ENCODE measurements at regions not wholly inside any gene's neighbourhood (a gene's known extent, or its start where the extent isn't known, plus 50 kb on each side); places are given as distances from the start of the nearest gene placed in this dataset.

- no peak overlapping the region for H3K9ac ChIP-seq (ENCODE audit: low read depth, low read length)
- no peaks in the 10 kb centered on the region for H3K36me3 ChIP-seq (ENCODE audit: control insufficient read depth, insufficient read depth, low read length)
- H3K27me3 ChIP-seq (ENCODE audit: control insufficient read depth, insufficient read depth, low read length) = no peaks in the 10 kb centered on the region
- H3K9me3 ChIP-seq (ENCODE audit: control insufficient read depth, insufficient read depth, low read length) = no peaks in the 10 kb centered on the region
- H3K4me1 ChIP-seq (ENCODE audit: control insufficient read depth, insufficient read depth, low read length) = no peaks in the 10 kb centered on the region
- no peak overlapping the region for H3K4me3 ChIP-seq (ENCODE audit: low read depth, low read length)
Observed at GRCh38 chr5:8227112-8227511, 358.2 kb downstream of the MTRR start.

GRCh38 chr5:8229551-8229950 is 360.6 kb downstream of the MTRR start:
- Histone ChIP-seq H3K9me3 (ENCODE audit: control insufficient read depth, insufficient read depth, low read length) (no peaks in the 10 kb centered on the region), H3K36me3 (ENCODE audit: control insufficient read depth, insufficient read depth, low read length) (no peaks in the 10 kb centered on the region), H3K4me3 (ENCODE audit: low read depth, low read length) (no peak overlapping the region), H3K9ac (ENCODE audit: low read depth, low read length) (no peak overlapping the region), H3K27me3 (ENCODE audit: control insufficient read depth, insufficient read depth, low read length) (no peaks in the 10 kb centered on the region), H3K4me1 (ENCODE audit: control insufficient read depth, insufficient read depth, low read length) (no peaks in the 10 kb centered on the region)

GRCh38 chr5:8230868-8231267 is 361.9 kb downstream of the MTRR start:
- Histone ChIP-seq H3K27me3 (ENCODE audit: control insufficient read depth, insufficient read depth, low read length) (no peaks in the 10 kb centered on the region), H3K4me3 (ENCODE audit: low read depth, low read length) (no peak overlapping the region), H3K4me1 (ENCODE audit: control insufficient read depth, insufficient read depth, low read length) (no peaks in the 10 kb centered on the region), H3K9me3 (ENCODE audit: control insufficient read depth, insufficient read depth, low read length) (no peaks in the 10 kb centered on the region), H3K36me3 (ENCODE audit: control insufficient read depth, insufficient read depth, low read length) (no peaks in the 10 kb centered on the region), H3K9ac (ENCODE audit: low read depth, low read length) (no peak overlapping the region)

- no peaks in the 10 kb centered on the region for H3K4me1 ChIP-seq (ENCODE audit: control insufficient read depth, insufficient read depth, low read length)
- no peaks in the 10 kb centered on the region for H3K9me3 ChIP-seq (ENCODE audit: control insufficient read depth, insufficient read depth, low read length)
- no peaks in the 10 kb centered on the region for H3K36me3 ChIP-seq (ENCODE audit: control insufficient read depth, insufficient read depth, low read length)
- no peak overlapping the region for H3K4me3 ChIP-seq (ENCODE audit: low read depth, low read length)
- no peaks in the 10 kb centered on the region for H3K27me3 ChIP-seq (ENCODE audit: control insufficient read depth, insufficient read depth, low read length)
- no peak overlapping the region for H3K9ac ChIP-seq (ENCODE audit: low read depth, low read length)
Observed at GRCh38 chr5:8233479-8233878, 364.5 kb downstream of the MTRR start.

DNA sequence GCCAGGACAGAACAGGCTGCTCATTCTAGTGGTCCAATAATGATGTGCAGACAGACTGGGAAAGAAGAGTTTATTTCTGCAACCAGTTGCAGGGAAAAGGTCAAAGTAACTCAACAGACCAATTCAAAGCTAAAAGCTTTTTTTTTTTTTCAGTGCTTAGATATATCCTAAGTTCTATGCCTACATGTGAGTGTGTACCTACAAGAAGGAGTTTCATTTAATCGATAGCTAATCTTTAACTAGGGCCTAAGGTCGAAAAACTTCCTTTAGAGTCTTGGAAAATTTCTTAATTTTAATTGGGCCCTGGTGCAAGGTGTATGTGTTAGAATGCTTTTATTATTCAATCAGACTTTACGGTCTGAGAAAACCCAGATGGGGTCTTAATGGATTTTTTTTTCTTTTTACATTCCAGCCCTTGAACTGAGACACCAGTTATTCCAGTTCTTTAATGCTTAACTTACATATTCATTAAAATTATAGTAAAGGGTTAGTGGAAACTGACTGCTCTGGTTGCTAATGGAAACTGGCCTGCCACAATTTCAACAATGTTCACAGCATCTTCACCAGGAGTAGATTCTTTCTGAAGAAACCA is 365.3 kb downstream of the MTRR start:
- no peaks in the 10 kb centered on the region for H3K4me1 ChIP-seq (ENCODE audit: control insufficient read depth, insufficient read depth, low read length)
- H3K4me3 ChIP-seq (ENCODE audit: low read depth, low read length) = no peak overlapping the region
- H3K9me3 ChIP-seq (ENCODE audit: control insufficient read depth, insufficient read depth, low read length) = no peaks in the 10 kb centered on the region
- H3K27me3 ChIP-seq (ENCODE audit: control insufficient read depth, insufficient read depth, low read length) = no peaks in the 10 kb centered on the region
- no peak overlapping the region for H3K9ac ChIP-seq (ENCODE audit: low read depth, low read length)
- no peaks in the 10 kb centered on the region for H3K36me3 ChIP-seq (ENCODE audit: control insufficient read depth, insufficient read depth, low read length)

- H3K36me3 ChIP-seq (ENCODE audit: control insufficient read depth, insufficient read depth, low read length) = no peaks in the 10 kb centered on the region
- H3K4me3 ChIP-seq (ENCODE audit: low read depth, low read length) = no peak overlapping the region
- H3K27me3 ChIP-seq (ENCODE audit: control insufficient read depth, insufficient read depth, low read length) = no peaks in the 10 kb centered on the region
Observed at GRCh38 chr5:8238080-8238479, 369.1 kb downstream of the MTRR start.

DNA sequence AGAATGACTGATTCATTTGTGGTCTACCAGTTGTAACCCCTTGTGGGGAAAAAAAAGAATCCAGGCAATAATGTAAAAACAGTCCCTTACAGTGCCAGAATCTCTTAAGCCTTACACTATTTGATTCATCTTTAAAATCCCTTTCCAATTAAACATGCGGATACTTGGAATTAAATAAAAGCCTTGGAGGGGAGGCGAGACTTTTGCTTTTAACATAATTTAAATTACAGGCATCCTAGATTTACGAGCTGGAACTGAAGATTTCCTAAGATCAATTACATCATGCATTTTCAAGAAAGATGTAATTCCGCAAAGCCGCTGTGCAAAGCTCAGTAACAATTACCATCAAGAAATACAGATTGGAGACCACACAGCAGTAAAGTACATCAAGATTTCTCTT is 370.2 kb downstream of the MTRR start:
- no peaks in the 10 kb centered on the region for H3K4me1 ChIP-seq (ENCODE audit: control insufficient read depth, insufficient read depth, low read length)
- no peak overlapping the region for H3K4me3 ChIP-seq (ENCODE audit: low read depth, low read length)
- H3K27me3 ChIP-seq (ENCODE audit: control insufficient read depth, insufficient read depth, low read length) = no peaks in the 10 kb centered on the region
- H3K36me3 ChIP-seq (ENCODE audit: control insufficient read depth, insufficient read depth, low read length) = no peaks in the 10 kb centered on the region
- no peaks in the 10 kb centered on the region for H3K9me3 ChIP-seq (ENCODE audit: control insufficient read depth, insufficient read depth, low read length)
- H3K9ac ChIP-seq (ENCODE audit: low read depth, low read length) = no peak overlapping the region

More at GRCh38 chr5:8238080-8238479, 369.1 kb downstream of the MTRR start:
- Histone ChIP-seq H3K9ac (ENCODE audit: low read depth, low read length) (no peak overlapping the region), H3K9me3 (ENCODE audit: control insufficient read depth, insufficient read depth, low read length) (no peaks in the 10 kb centered on the region), H3K4me1 (ENCODE audit: control insufficient read depth, insufficient read depth, low read length) (no peaks in the 10 kb centered on the region)

DNA sequence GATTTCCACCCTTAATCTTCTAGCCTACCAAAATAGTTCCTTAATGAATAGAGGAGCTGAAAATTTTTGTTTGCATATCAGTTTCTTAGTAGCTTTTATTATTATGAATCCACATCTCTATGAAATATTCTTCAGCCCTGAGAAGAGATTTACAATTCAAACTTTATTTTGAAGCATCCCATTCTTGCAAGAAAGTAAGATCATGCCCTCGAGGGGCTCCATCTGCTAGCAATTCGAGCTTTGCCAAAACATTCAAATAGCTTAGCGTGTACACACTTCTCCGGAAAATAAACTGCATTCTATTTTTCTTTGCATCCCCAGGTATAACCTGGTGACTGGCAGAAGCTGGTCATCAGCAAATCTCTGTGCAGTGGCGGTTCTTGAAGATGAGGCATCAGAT is 370.7 kb downstream of the MTRR start:
- no peak overlapping the region for H3K9ac ChIP-seq (ENCODE audit: low read depth, low read length)
- no peaks in the 10 kb centered on the region for H3K9me3 ChIP-seq (ENCODE audit: control insufficient read depth, insufficient read depth, low read length)
- H3K27me3 ChIP-seq (ENCODE audit: control insufficient read depth, insufficient read depth, low read length) = no peaks in the 10 kb centered on the region
- H3K4me1 ChIP-seq (ENCODE audit: control insufficient read depth, insufficient read depth, low read length) = no peaks in the 10 kb centered on the region
- H3K36me3 ChIP-seq (ENCODE audit: control insufficient read depth, insufficient read depth, low read length) = no peaks in the 10 kb centered on the region
- no peak overlapping the region for H3K4me3 ChIP-seq (ENCODE audit: low read depth, low read length)

- Histone ChIP-seq H3K9ac (ENCODE audit: low read depth, low read length) (no peak overlapping the region), H3K4me3 (ENCODE audit: low read depth, low read length) (no peak overlapping the region), H3K4me1 (ENCODE audit: control insufficient read depth, insufficient read depth, low read length) (no peaks in the 10 kb centered on the region)
Observed at GRCh38 chr5:8241076-8241475, 372.1 kb downstream of the MTRR start.

GRCh38 chr5:8241558-8241957 is 372.6 kb downstream of the MTRR start:
- Histone ChIP-seq H3K4me3 (ENCODE audit: low read depth, low read length) (no peak overlapping the region), H3K9ac (ENCODE audit: low read depth, low read length) (no peak overlapping the region), H3K4me1 (ENCODE audit: control insufficient read depth, insufficient read depth, low read length) (no peaks in the 10 kb centered on the region), H3K27me3 (ENCODE audit: control insufficient read depth, insufficient read depth, low read length) (no peaks in the 10 kb centered on the region), H3K36me3 (ENCODE audit: control insufficient read depth, insufficient read depth, low read length) (no peaks in the 10 kb centered on the region), H3K9me3 (ENCODE audit: control insufficient read depth, insufficient read depth, low read length) (no peaks in the 10 kb centered on the region)

More at GRCh38 chr5:8241076-8241475, 372.1 kb downstream of the MTRR start:
- Histone ChIP-seq H3K36me3 (ENCODE audit: control insufficient read depth, insufficient read depth, low read length) (no peaks in the 10 kb centered on the region), H3K9me3 (ENCODE audit: control insufficient read depth, insufficient read depth, low read length) (no peaks in the 10 kb centered on the region), H3K27me3 (ENCODE audit: control insufficient read depth, insufficient read depth, low read length) (no peaks in the 10 kb centered on the region)

GRCh38 chr5:8247049-8247899 is 378.3 kb downstream of the MTRR start:
- Histone ChIP-seq H3K9me3 (ENCODE audit: control insufficient read depth, insufficient read depth, low read length) (no peaks in the 10 kb centered on the region), H3K36me3 (ENCODE audit: control insufficient read depth, insufficient read depth, low read length) (no peaks in the 10 kb centered on the region), H3K9ac (ENCODE audit: low read depth, low read length) (no peak overlapping the region), H3K27me3 (ENCODE audit: control insufficient read depth, insufficient read depth, low read length) (no peaks in the 10 kb centered on the region), H3K4me3 (ENCODE audit: low read depth, low read length) (no peak overlapping the region), H3K4me1 (ENCODE audit: control insufficient read depth, insufficient read depth, low read length) (no peaks in the 10 kb centered on the region)

- no peak overlapping the region for H3K4me3 ChIP-seq (ENCODE audit: low read depth, low read length)
- H3K36me3 ChIP-seq (ENCODE audit: control insufficient read depth, insufficient read depth, low read length) = no peaks in the 10 kb centered on the region
- no peaks in the 10 kb centered on the region for H3K4me1 ChIP-seq (ENCODE audit: control insufficient read depth, insufficient read depth, low read length)
- no peak overlapping the region for H3K9ac ChIP-seq (ENCODE audit: low read depth, low read length)
- no peaks in the 10 kb centered on the region for H3K27me3 ChIP-seq (ENCODE audit: control insufficient read depth, insufficient read depth, low read length)
- H3K9me3 ChIP-seq (ENCODE audit: control insufficient read depth, insufficient read depth, low read length) = no peaks in the 10 kb centered on the region
Observed at GRCh38 chr5:8253376-8253775, 384.4 kb downstream of the MTRR start.
